ENCODE measurements at regions not wholly inside any gene's neighbourhood (a gene's known extent, or its start where the extent isn't known, plus 50 kb on each side); places are given as distances from the start of the nearest gene placed in this dataset.

- TF ChIP-seq ZNF462 (CRISPR knock-in tag; IDR thresholded peaks at IDR 0.05) (no peak), ZNF331 (CRISPR knock-in tag; IDR thresholded peaks at IDR 0.05; ENCODE audit: low read depth) (no peak), POLR2AphosphoS5 (IDR thresholded peaks at IDR 0.05; ENCODE audit: low read depth) (no peak), ZNF114 (CRISPR knock-in tag; IDR thresholded peaks at IDR 0.05) (no peak), EZH2 (IDR thresholded peaks at IDR 0.05; ENCODE audit: low read depth, unreplicated experiment) (no peak), NANOG (IDR thresholded peaks at IDR 0.05; ENCODE audit: borderline replicate concordance) (no peak)
Observed at GRCh38 chr7:16060502-16060901, 360.8 kb downstream of the CRPPA start (continued).

GRCh38 chr7:16055263-16055976, 365.9 kb downstream of the CRPPA start:
- no peaks in the 10 kb centered on the region for H4K20me1 ChIP-seq (replicated peaks; ENCODE audit: insufficient read depth)
- no peak overlapping the region for H3K4me2 ChIP-seq
- DNase-seq (ENCODE audit: low spot score) (no peak), ATAC-seq (no peak)
- Mint-ChIP-seq H3K27me3 (ENCODE audit: insufficient read depth, low read depth, poor library complexity) (no peaks in the 10 kb centered on the region), H3K4me1 (peaks cover under 1% of the 10 kb centered on the region; the same call in 1 of the 3 replicates), H3K9me3 (no peaks in the 10 kb centered on the region), H3K36me3 (ENCODE audit: low read depth) (no peaks in the 10 kb centered on the region), H3K27ac (no peak overlapping the region), H3K4me3 (no peak overlapping the region)
- H3K27ac ChIP-seq (ENCODE audit: low read depth) = no peak overlapping the region
- H2AFZ ChIP-seq = peak overlapping the region; percentile 49; the same call in 1 of the 2 replicates
- H3K4me3 ChIP-seq = no peak overlapping the region
- no peaks in the 10 kb centered on the region for H3K79me2 ChIP-seq (replicated peaks; ENCODE audit: insufficient read depth)
- no peaks in the 10 kb centered on the region for H3K36me3 ChIP-seq (ENCODE audit: insufficient read depth)
- no peaks in the 10 kb centered on the region for H3K9me2 ChIP-seq (ENCODE audit: insufficient read depth)
- no peaks in the 10 kb centered on the region for H3F3A ChIP-seq (replicated peaks; ENCODE audit: low read depth)
- H3K4me1 ChIP-seq (ENCODE audit: insufficient read depth) = peaks cover 6% of the 10 kb centered on the region; the same call in 1 of the 2 replicates
- H3K27me3 ChIP-seq (ENCODE audit: insufficient read depth) = no peaks in the 10 kb centered on the region
- TF ChIP-seq ZNF114 (CRISPR knock-in tag; IDR thresholded peaks at IDR 0.05) (no peak), ZNF331 (CRISPR knock-in tag; IDR thresholded peaks at IDR 0.05; ENCODE audit: low read depth) (no peak), POLR2AphosphoS5 (IDR thresholded peaks at IDR 0.05; ENCODE audit: low read depth) (no peak), CTCF (conservative IDR thresholded peaks at IDR 0.05; ENCODE audit: low read depth in 2 of 2) (no peak), EZH2phosphoT487 (IDR thresholded peaks at IDR 0.05; ENCODE audit: unreplicated experiment) (no peak), JUNB (IDR thresholded peaks at IDR 0.05; ENCODE audit: unreplicated experiment) (no peak), NANOG (IDR thresholded peaks at IDR 0.05; ENCODE audit: borderline replicate concordance) (no peak), CREB1 (CRISPR knock-in tag; IDR thresholded peaks at IDR 0.05; ENCODE audit: low read depth) (no peak), EZH2 (IDR thresholded peaks at IDR 0.05; ENCODE audit: low read depth, unreplicated experiment) (no peak), ETS1 (IDR thresholded peaks at IDR 0.05) (no peak)

All from GM23338 (cell line).